ENCODE measurements at regions not wholly inside any gene's neighbourhood (a gene's known extent, or its start where the extent isn't known, plus 50 kb on each side); places are given as distances from the start of the nearest gene placed in this dataset.

GRCh38 chr5:167702014-167702413 lies 589.4 kb upstream of the WWC1 start:
- no peak for DNase-seq (ENCODE audit: low read depth, low spot score)

GRCh38 chr5:167708449-167708848 lies 583.0 kb upstream of the WWC1 start:
- no peak for DNase-seq (ENCODE audit: low read depth, low spot score)

- DNase-seq (ENCODE audit: low read depth, low spot score), result no peak
Measured at GRCh38 chr5:167709625-167710024, 581.8 kb upstream of the WWC1 start.

GRCh38 chr5:167710444-167711073 lies 580.9 kb upstream of the WWC1 start:
- no peak for DNase-seq (ENCODE audit: low read depth, low spot score)

GRCh38 chr5:167712986-167713585 lies 578.4 kb upstream of the WWC1 start:
- no peak for DNase-seq (ENCODE audit: low read depth, low spot score)

- DNase-seq (ENCODE audit: low read depth, low spot score), result no peak
Measured at GRCh38 chr5:167713896-167714295, 577.5 kb upstream of the WWC1 start.

GRCh38 chr5:167716126-167716775 lies 575.2 kb upstream of the WWC1 start:
- DNase-seq (ENCODE audit: low read depth, low spot score), result no peak

- no peak for DNase-seq (ENCODE audit: low read depth, low spot score)
Measured at GRCh38 chr5:167720259-167720658, 571.2 kb upstream of the WWC1 start.

- DNase-seq (ENCODE audit: low read depth, low spot score), result no peak
Measured at GRCh38 chr5:167720676-167721260, 570.7 kb upstream of the WWC1 start.

GRCh38 chr5:167721926-167722440 lies 569.5 kb upstream of the WWC1 start:
- no peak for DNase-seq (ENCODE audit: low read depth, low spot score)

- peak; percentile 3 for DNase-seq (ENCODE audit: low read depth, low spot score)
Measured at GRCh38 chr5:167723254-167723871, 568.1 kb upstream of the WWC1 start.

- DNase-seq (ENCODE audit: low read depth, low spot score), result no peak
Measured at GRCh38 chr5:167725264-167725663, 566.2 kb upstream of the WWC1 start.

- DNase-seq (ENCODE audit: low read depth, low spot score), result no peak
Measured at GRCh38 chr5:167725741-167726140, 565.7 kb upstream of the WWC1 start.

GRCh38 chr5:167726642-167727041 lies 564.8 kb upstream of the WWC1 start:
- no peak for DNase-seq (ENCODE audit: low read depth, low spot score)

- no peak for DNase-seq (ENCODE audit: low read depth, low spot score)
Measured at GRCh38 chr5:167730121-167730520, 561.3 kb upstream of the WWC1 start.

- DNase-seq (ENCODE audit: low read depth, low spot score), result no peak
Measured at GRCh38 chr5:167730656-167731055, 560.8 kb upstream of the WWC1 start.

- DNase-seq (ENCODE audit: low read depth, low spot score), result no peak
Measured at GRCh38 chr5:167731951-167732350, 559.5 kb upstream of the WWC1 start.

GRCh38 chr5:167732499-167732898 lies 558.9 kb upstream of the WWC1 start:
- DNase-seq (ENCODE audit: low read depth, low spot score), result no peak

- DNase-seq (ENCODE audit: low read depth, low spot score), result no peak
Measured at GRCh38 chr5:167736992-167737391, 554.5 kb upstream of the WWC1 start.

GRCh38 chr5:167743695-167744464 lies 547.6 kb upstream of the WWC1 start:
- no peak for DNase-seq (ENCODE audit: low read depth, low spot score)

GRCh38 chr5:167745868-167746267 lies 545.6 kb upstream of the WWC1 start:
- DNase-seq (ENCODE audit: low read depth, low spot score), result no peak

Data from pulmonary artery endothelial cell (primary cell).